ENCODE measurements at regions not wholly inside any gene's neighbourhood (a gene's known extent, or its start where the extent isn't known, plus 50 kb on each side); places are given as distances from the start of the nearest gene placed in this dataset.

DNA sequence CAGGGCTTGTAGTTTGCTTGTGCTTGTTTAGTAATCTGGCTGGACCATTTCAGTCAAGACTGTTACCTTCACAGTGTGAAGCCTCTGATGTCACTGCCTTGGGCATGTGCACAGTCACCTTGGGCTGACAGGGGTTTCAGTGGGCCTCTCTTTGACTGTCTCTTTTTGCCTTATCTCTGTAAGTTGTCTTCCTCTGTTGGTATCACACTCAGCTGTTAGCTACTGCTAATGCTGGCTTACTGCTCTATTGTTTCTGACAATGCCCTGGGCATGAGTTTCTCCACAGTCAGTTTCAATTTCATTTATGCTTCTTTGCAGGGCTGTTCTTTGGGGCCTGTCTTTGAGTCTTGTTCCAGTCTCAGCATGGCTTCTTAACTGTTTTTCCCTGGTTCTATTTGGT lies 201.9 kb upstream of the SHH start:
- TF ChIP-seq, protein P1, sequence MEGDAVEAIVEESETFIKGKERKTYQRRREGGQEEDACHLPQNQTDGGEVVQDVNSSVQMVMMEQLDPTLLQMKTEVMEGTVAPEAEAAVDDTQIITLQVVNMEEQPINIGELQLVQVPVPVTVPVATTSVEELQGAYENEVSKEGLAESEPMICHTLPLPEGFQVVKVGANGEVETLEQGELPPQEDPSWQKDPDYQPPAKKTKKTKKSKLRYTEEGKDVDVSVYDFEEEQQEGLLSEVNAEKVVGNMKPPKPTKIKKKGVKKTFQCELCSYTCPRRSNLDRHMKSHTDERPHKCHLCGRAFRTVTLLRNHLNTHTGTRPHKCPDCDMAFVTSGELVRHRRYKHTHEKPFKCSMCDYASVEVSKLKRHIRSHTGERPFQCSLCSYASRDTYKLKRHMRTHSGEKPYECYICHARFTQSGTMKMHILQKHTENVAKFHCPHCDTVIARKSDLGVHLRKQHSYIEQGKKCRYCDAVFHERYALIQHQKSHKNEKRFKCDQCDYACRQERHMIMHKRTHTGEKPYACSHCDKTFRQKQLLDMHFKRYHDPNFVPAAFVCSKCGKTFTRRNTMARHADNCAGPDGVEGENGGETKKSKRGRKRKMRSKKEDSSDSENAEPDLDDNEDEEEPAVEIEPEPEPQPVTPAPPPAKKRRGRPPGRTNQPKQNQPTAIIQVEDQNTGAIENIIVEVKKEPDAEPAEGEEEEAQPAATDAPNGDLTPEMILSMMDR (IDR thresholded peaks at IDR 0.05) = no peak
- no peak for TF ChIP-seq POLR2A (IDR thresholded peaks at IDR 0.05)

Data from thyroid gland (tissue), 4 donors.